H1 (cell line): ENCODE measurements at regions not wholly inside any gene's neighbourhood (a gene's known extent, or its start where the extent isn't known, plus 50 kb on each side); places are given as distances from the start of the nearest gene placed in this dataset.

Experiments used
- CTCF ChIA-PET: fragments of 300-600 bp; sonication (Branson Sonifier 250); formaldehyde crosslinking; loops from one replicate; lab custom pipeline; 2021; ENCODE audit not compliant: partially characterized antibody; lab: Charles Lee
- POLR2A ChIA-PET: fragments of 300-600 bp; sonication (Branson Sonifier 250); formaldehyde crosslinking; loops from one replicate; lab custom pipeline; 2021; ENCODE audit warnings: inconsistent platforms; ENCODE audit not compliant: partially characterized antibody; lab: Charles Lee
- DNase-seq, 2 experiments: peaks; one replicate each; pipeline versions ENCODE4 v3.0.0 to v3.0.0-alpha.2; 2010 to 2022; ENCODE audit warnings: low spot score in 2 of 2, low read depth in 1 of 2, mixed read lengths in 1 of 2
- FAIRE-seq: peaks from 2 replicates; lab custom pipeline; 2011; peaks lifted over from hg19 to GRCh38; lab: Jason Lieb, UNC
- H2AFZ ChIP-seq: 2 replicates; pipeline ENCODE4 v1.8.1; 2012; ENCODE audit warnings: low read length, inconsistent platforms
- H2AK5ac ChIP-seq: 2 replicates; pipeline ENCODE4 v1.6.1; 2013; ENCODE audit warnings: low read depth, low read length
- H2BK120ac ChIP-seq: replicated peaks from 2 replicates; pipeline ENCODE3; 2013; ENCODE audit warnings: low read depth, low read length, inconsistent platforms
- H2BK12ac ChIP-seq: 2 replicates; pipeline ENCODE4 v1.6.1; 2013; ENCODE audit warnings: low read depth, low read length
- H2BK15ac ChIP-seq: 2 replicates; pipeline ENCODE4 v1.6.1; 2013; ENCODE audit warnings: low read length
- H2BK20ac ChIP-seq: 2 replicates; pipeline ENCODE4 v1.6.1; 2013; ENCODE audit warnings: low read length
- H2BK5ac ChIP-seq: 2 replicates; pipeline ENCODE4 v1.6.1; 2013; ENCODE audit warnings: low read depth, low read length
- H3K14ac ChIP-seq: 2 replicates; pipeline ENCODE4 v1.6.1; 2013; ENCODE audit warnings: inconsistent platforms; ENCODE audit not compliant: insufficient read length
- H3K18ac ChIP-seq: 2 replicates; pipeline ENCODE4 v1.6.1; 2013; ENCODE audit warnings: low read length; ENCODE audit errors: extremely low read depth
- H3K23ac ChIP-seq: 2 replicates; pipeline ENCODE4 v1.6.1; 2013; ENCODE audit warnings: inconsistent platforms; ENCODE audit not compliant: insufficient read length
- H3K23me2 ChIP-seq: 2 replicates; pipeline ENCODE4 v1.6.1; 2013; ENCODE audit warnings: low read depth, low read length
- H3K27ac ChIP-seq: 2 replicates; pipeline ENCODE4 v1.6.1; 2011; ENCODE audit warnings: low read depth, low read length, inconsistent platforms
- H3K27me3 ChIP-seq, 4 experiments: replicated peaks in 1 of 4; 1 replicate in 1 of 4; 2 replicates in 3 of 4; pipeline versions ENCODE4 v1.6.1 to v1.8.1; 2011 to 2013; ENCODE audit warnings: low read length in 3 of 4, mild to moderate bottlenecking in 3 of 4, inconsistent platforms in 2 of 4, mixed read lengths in 2 of 4, moderate library complexity in 1 of 4; ENCODE audit not compliant: control insufficient read depth in 3 of 4, insufficient read depth in 3 of 4; ENCODE audit errors: extremely low read depth in 1 of 4
- H3K36me3 ChIP-seq, 4 experiments: 2 replicates each; pipeline versions ENCODE4 v1.6.1 to v1.8.1; 2011 to 2013; ENCODE audit warnings: mild to moderate bottlenecking in 4 of 4, low read length in 3 of 4, moderate library complexity in 2 of 4, control low read depth in 1 of 4, inconsistent platforms in 1 of 4; ENCODE audit not compliant: insufficient read depth in 4 of 4, control insufficient read depth in 2 of 4
- H3K4ac ChIP-seq: replicated peaks from 2 replicates; pipeline ENCODE3; 2013; ENCODE audit warnings: low read length, low read depth, mixed read lengths, inconsistent platforms; ENCODE audit not compliant: insufficient read length
- H3K4me1 ChIP-seq, 4 experiments: replicated peaks in 1 of 4; 1 replicate in 1 of 4; 2 replicates in 3 of 4; pipeline versions ENCODE4 v1.6.1 to v1.8.1; 2011 to 2013; ENCODE audit warnings: low read length in 3 of 4, inconsistent platforms in 2 of 4, mixed read lengths in 1 of 4; ENCODE audit not compliant: insufficient read depth in 4 of 4, control insufficient read depth in 3 of 4
- H3K4me2 ChIP-seq, 2 experiments: 2 replicates each; pipeline versions ENCODE4 v1.6.1 to v1.8.1; 2011 to 2013; ENCODE audit warnings: low read depth in 2 of 2, low read length in 2 of 2, control low read depth in 1 of 2, inconsistent platforms in 1 of 2, mild to moderate bottlenecking in 1 of 2; ENCODE audit not compliant: insufficient read depth in 1 of 2
- H3K4me3 ChIP-seq, 4 experiments: fragments of 200-600, 300-600 bp in 1 of 4; sonication (generic), shearing (Covaris generic), sonication (Bioruptor Twin) in 1 of 4; 2 replicates each; pipeline versions ENCODE4 v1.5.1 to v1.8.1; 2011 to 2016; ENCODE audit warnings: low read length in 4 of 4, low read depth in 3 of 4, control low read depth in 2 of 4, inconsistent platforms in 2 of 4, mild to moderate bottlenecking in 2 of 4, mixed read lengths in 1 of 4, moderate library complexity in 1 of 4; ENCODE audit not compliant: insufficient read depth in 2 of 4; ENCODE audit errors: extremely low read depth in 1 of 4
- H3K56ac ChIP-seq: replicated peaks from 2 replicates; pipeline ENCODE3; 2013; ENCODE audit warnings: low read depth, mild to moderate bottlenecking, mixed read lengths, low read length, inconsistent platforms; ENCODE audit not compliant: insufficient read length
- H3K79me1 ChIP-seq: 2 replicates; pipeline ENCODE4 v1.6.1; 2013; ENCODE audit warnings: low read depth, low read length, control low read depth
- H3K79me2 ChIP-seq, 2 experiments: 2 replicates each; pipeline versions ENCODE4 v1.6.1 to v1.8.1; 2012 to 2013; ENCODE audit warnings: low read length in 2 of 2, mild to moderate bottlenecking in 2 of 2, inconsistent platforms in 1 of 2; ENCODE audit not compliant: insufficient read depth in 2 of 2, control insufficient read depth in 1 of 2
- H3K9ac ChIP-seq, 4 experiments: replicated peaks in 1 of 4; 1 replicate in 1 of 4; 2 replicates in 3 of 4; pipeline versions ENCODE4 v1.6.1 to v1.8.1; 2011 to 2013; ENCODE audit warnings: low read depth in 3 of 4, low read length in 3 of 4, control low read depth in 2 of 4, mild to moderate bottlenecking in 2 of 4, moderate library complexity in 2 of 4, inconsistent platforms in 1 of 4; ENCODE audit errors: extremely low read depth in 1 of 4
- H3K9me3 ChIP-seq, 2 experiments: 2 replicates each; pipeline versions ENCODE4 v1.6.1 to v1.8.1; 2012 to 2013; ENCODE audit warnings: mild to moderate bottlenecking in 2 of 2, moderate library complexity in 2 of 2, control low read depth in 1 of 2, inconsistent platforms in 1 of 2, low read depth in 1 of 2, low read length in 1 of 2, mixed read lengths in 1 of 2; ENCODE audit not compliant: insufficient read depth in 2 of 2
- H4K20me1 ChIP-seq, 2 experiments: replicated peaks in 1 of 2; 2 replicates each; pipeline versions ENCODE3 to v1.8.1; 2011 to 2013; ENCODE audit warnings: inconsistent platforms in 2 of 2, low read length in 2 of 2, mild to moderate bottlenecking in 1 of 2; ENCODE audit not compliant: insufficient read depth in 2 of 2, control insufficient read depth in 1 of 2
- H4K5ac ChIP-seq: 2 replicates; pipeline ENCODE4 v1.6.1; 2013; ENCODE audit warnings: low read length, low read depth, mixed read lengths, inconsistent platforms; ENCODE audit not compliant: insufficient read length
- H4K8ac ChIP-seq: 2 replicates; pipeline ENCODE4 v1.8.0; 2013; ENCODE audit warnings: mild to moderate bottlenecking, moderate library complexity, low read length, inconsistent platforms; ENCODE audit not compliant: insufficient read depth; ENCODE audit errors: extremely low read depth
- H4K91ac ChIP-seq: replicated peaks from 2 replicates; pipeline ENCODE3; 2013; ENCODE audit warnings: low read length, mixed read lengths, inconsistent platforms; ENCODE audit not compliant: insufficient read length
- GABPA ChIP-seq: IDR thresholded peaks from 2 replicates; pipeline ENCODE4 v1.6.1; 2011; ENCODE audit warnings: mild to moderate bottlenecking, low read length, moderate library complexity, borderline replicate concordance; ENCODE audit not compliant: insufficient read depth
- GTF2F1 ChIP-seq: IDR thresholded peaks from 2 replicates; pipeline ENCODE4 v1.6.1; 2012; ENCODE audit warnings: low read depth, low read length, improper control_type of control experiment, borderline replicate concordance
- NANOG ChIP-seq: IDR thresholded peaks from 2 replicates; pipeline ENCODE4 v1.6.1; 2011; ENCODE audit warnings: low read length, low read depth, mild to moderate bottlenecking, inconsistent platforms; ENCODE audit not compliant: insufficient read depth, poor library complexity, severe bottlenecking
- SRF ChIP-seq: IDR thresholded peaks from 2 replicates; pipeline ENCODE4 v1.6.1; 2011; ENCODE audit warnings: mild to moderate bottlenecking, low read depth, low read length, moderate library complexity
- TEAD4 ChIP-seq: IDR thresholded peaks from 2 replicates; pipeline ENCODE4 v1.6.1; 2012; ENCODE audit warnings: low read depth, low read length, inconsistent platforms, mixed read lengths
- USF2 ChIP-seq: IDR thresholded peaks from 2 replicates; pipeline ENCODE4 v1.6.1; 2011; ENCODE audit warnings: low read length, improper control_type of control experiment
- WGBS, 2 experiments: shearing (Covaris generic) in 1 of 2; methylation state at CpG; one replicate each; pipeline versions ENCODE4 v1.1.6 to v1.1.7; 2013 to 2015; ENCODE audit warnings: low lambda C conversion rate in 2 of 2, mixed read lengths in 2 of 2, inconsistent platforms in 1 of 2, low coverage in 1 of 2, missing lambda C conversion rate in 1 of 2; ENCODE audit not compliant: insufficient replicate concordance in 2 of 2, insufficient coverage in 1 of 2, insufficient read length in 1 of 2; ENCODE audit errors: extremely low coverage in 1 of 2, missing lambda C conversion rate in 1 of 2; 5-methylcytosine and 5-hydroxymethylcytosine counted together

- no peak for FAIRE-seq
These were observed 522.7 kb downstream of the NUF2 start for GRCh38 chr1:163844459-163844858.

More at GRCh38 chr1:163844459-163844858, 522.7 kb downstream of the NUF2 start:
- no peak overlapping the region for H4K5ac ChIP-seq
- no peak overlapping the region for H3K56ac ChIP-seq
- H4K91ac ChIP-seq: no peak overlapping the region
- no peak overlapping the region for H3K18ac ChIP-seq
- H3K4me1 ChIP-seq: no peaks in the 10 kb centered on the region
- no peaks in the 10 kb centered on the region for H3K23me2 ChIP-seq
- no peaks in the 10 kb centered on the region for H3K36me3 ChIP-seq
- TF ChIP-seq GABPA: no peak
- TF ChIP-seq NANOG: no peak
- TF ChIP-seq SRF: no peak
- TF ChIP-seq USF2: no peak
- TF ChIP-seq TEAD4: no peak
- TF ChIP-seq GTF2F1: no peak
- no peak overlapping the region for H2AFZ ChIP-seq
- no peaks in the 10 kb centered on the region for H4K20me1 ChIP-seq
- CTCF ChIA-PET: interaction anchor here (2.0 kb wide), 1 partner anchor 29 kb away, joined by 11 read pairs; no protein-coding TSS in a partner anchor
- no peaks in the 10 kb centered on the region for H3K27me3 ChIP-seq
- no peak overlapping the region for H2AK5ac ChIP-seq
- no peak overlapping the region for H3K4ac ChIP-seq
- H3K79me1 ChIP-seq: no peaks in the 10 kb centered on the region
- H3K4me2 ChIP-seq: no peak overlapping the region
- no peak for DNase-seq
- no peak overlapping the region for H2BK120ac ChIP-seq
- POLR2A ChIA-PET: no interaction called here
- no peaks in the 10 kb centered on the region for H3K79me2 ChIP-seq
- no peak overlapping the region for H2BK15ac ChIP-seq
- no peak overlapping the region for H3K14ac ChIP-seq
- H2BK12ac ChIP-seq: no peak overlapping the region
- no peak overlapping the region for H2BK20ac ChIP-seq
- no peak overlapping the region for H3K9ac ChIP-seq
- H2BK5ac ChIP-seq: no peak overlapping the region
- no peak overlapping the region for H3K27ac ChIP-seq
- H3K23ac ChIP-seq: no peak overlapping the region
- no peak overlapping the region for H4K8ac ChIP-seq
- no peak overlapping the region for H3K4me3 ChIP-seq
- H3K9me3 ChIP-seq: no peaks in the 10 kb centered on the region
- WGBS, 2 experiments: 88% methylated on average over 1 of the region's 1 CpG; no CpG with 5 or more reads in 1 of the 2 experiments
